Body of pancreas (tissue), 4 donors: ENCODE measurements at regions not wholly inside any gene's neighbourhood (a gene's known extent, or its start where the extent isn't known, plus 50 kb on each side); places are given as distances from the start of the nearest gene placed in this dataset.

Source experiments
- ATAC-seq: fragments of 150-250 bp; one replicate; pipeline ENCODE4 v1.9.1; 2016
- DNase-seq, 4 donors: peaks; one replicate each; pipeline ENCODE4 v3.0.0-alpha.2; 2019
- H3K27ac ChIP-seq, 4 donors: fragments of 200-600 bp; sonication (generic); 1 replicate in 3 of 4; 2 replicates in 1 of 4; pipeline versions ENCODE4 v1.5.1 to v1.6.1; 2016 to 2019; ENCODE audit warnings: mild to moderate bottlenecking in 1 of 4, mixed read lengths in 1 of 4, moderate library complexity in 1 of 4
- H3K27me3 ChIP-seq, 2 donors: fragments of 200-600 bp; sonication (generic); one replicate each; pipeline ENCODE4 v1.6.0; 2016; ENCODE audit warnings: mild to moderate bottlenecking in 1 of 2
- H3K36me3 ChIP-seq, 2 donors: fragments of 200-600 bp; sonication (generic); replicated peaks in 1 of 2; 2 replicates each; pipeline ENCODE4 v1.5.1; 2016; ENCODE audit warnings: low read depth in 2 of 2; ENCODE audit not compliant: insufficient read depth in 1 of 2
- H3K4me1 ChIP-seq: fragments of 200-600 bp; sonication (generic); one replicate; pipeline ENCODE4 v1.6.0; 2016
- H3K4me3 ChIP-seq, 2 donors: fragments of 200-600 bp; sonication (generic); 1 replicate in 1 of 2; 2 replicates in 1 of 2; pipeline ENCODE4 v1.5.1; 2016 to 2019
- H3K9me3 ChIP-seq, 3 donors: fragments of 200-600 bp; sonication (generic); 1 replicate in 2 of 3; 2 replicates in 1 of 3; pipeline ENCODE4 v1.5.1; 2016
- POLR2A ChIP-seq, 3 donors: fragments of 450-650 bp; IDR thresholded peaks; one replicate each; pipeline ENCODE4 v1.6.1; 2016; ENCODE audit warnings: antibody characterized with exemption in 3 of 3, mild to moderate bottlenecking in 2 of 3
- WGBS, 2 donors: methylation state at CpG; one replicate each; pipeline ENCODE4 v1.1.5; 2017; 5-methylcytosine and 5-hydroxymethylcytosine counted together
- intact Hi-C: fragments of 100-400 bp; cut with DNase I; formaldehyde crosslinking; loops from one replicate; pipeline ENCODE4 v1.15.1; 2023
- TF ChIP-seq, protein P1 (sequence below), 7 experiments: fragments of 450-650 bp in 4 of 7; fragments of 200-600 bp in 3 of 7; sonication (generic) in 3 of 7; IDR thresholded peaks; one replicate each; pipeline ENCODE4 v1.5.1; 2016 to 2019; ENCODE audit warnings: antibody characterized with exemption in 7 of 7

- Histone ChIP-seq H3K36me3 (no peaks in the 10 kb centered on the region), H3K27me3 (no peaks in the 10 kb centered on the region), H3K9me3 (no peaks in the 10 kb centered on the region), H3K4me3 (no peak overlapping the region), H3K27ac (no peak overlapping the region), H3K4me1 (no peaks in the 10 kb centered on the region)
- TF ChIP-seq, protein P1, sequence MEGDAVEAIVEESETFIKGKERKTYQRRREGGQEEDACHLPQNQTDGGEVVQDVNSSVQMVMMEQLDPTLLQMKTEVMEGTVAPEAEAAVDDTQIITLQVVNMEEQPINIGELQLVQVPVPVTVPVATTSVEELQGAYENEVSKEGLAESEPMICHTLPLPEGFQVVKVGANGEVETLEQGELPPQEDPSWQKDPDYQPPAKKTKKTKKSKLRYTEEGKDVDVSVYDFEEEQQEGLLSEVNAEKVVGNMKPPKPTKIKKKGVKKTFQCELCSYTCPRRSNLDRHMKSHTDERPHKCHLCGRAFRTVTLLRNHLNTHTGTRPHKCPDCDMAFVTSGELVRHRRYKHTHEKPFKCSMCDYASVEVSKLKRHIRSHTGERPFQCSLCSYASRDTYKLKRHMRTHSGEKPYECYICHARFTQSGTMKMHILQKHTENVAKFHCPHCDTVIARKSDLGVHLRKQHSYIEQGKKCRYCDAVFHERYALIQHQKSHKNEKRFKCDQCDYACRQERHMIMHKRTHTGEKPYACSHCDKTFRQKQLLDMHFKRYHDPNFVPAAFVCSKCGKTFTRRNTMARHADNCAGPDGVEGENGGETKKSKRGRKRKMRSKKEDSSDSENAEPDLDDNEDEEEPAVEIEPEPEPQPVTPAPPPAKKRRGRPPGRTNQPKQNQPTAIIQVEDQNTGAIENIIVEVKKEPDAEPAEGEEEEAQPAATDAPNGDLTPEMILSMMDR (IDR thresholded peaks at IDR 0.05): no peak
- no peak for TF ChIP-seq POLR2A (IDR thresholded peaks at IDR 0.05)
- 48 to 50% methylated on average over 2 to 3 of the region's 3 CpGs for WGBS, 2 donors
- no peak for ATAC-seq
- intact Hi-C loops: no loop called here
- DNase-seq: no peak
Measured at GRCh38 chr4:31946456-31946855, 1226.3 kb downstream of the PCDH7 start.

GRCh38 chr4:31947101-31947500, 1226.9 kb downstream of the PCDH7 start:
- no peaks in the 10 kb centered on the region for H3K36me3 ChIP-seq
- no peak overlapping the region for H3K4me3 ChIP-seq
- no peak overlapping the region for H3K27ac ChIP-seq
- no peak for TF ChIP-seq POLR2A (IDR thresholded peaks at IDR 0.05)
- TF ChIP-seq, protein P1 (IDR thresholded peaks at IDR 0.05): no peak
- ATAC-seq (no peak), DNase-seq (no peak)
- WGBS, 2 donors: 62 to 65% methylated on average over 1 of the region's 1 CpG
- intact Hi-C loops: no loop called here
- no peaks in the 10 kb centered on the region for H3K9me3 ChIP-seq
- H3K4me1 ChIP-seq: no peaks in the 10 kb centered on the region
- no peaks in the 10 kb centered on the region for H3K27me3 ChIP-seq

- intact Hi-C loops: no loop called here
- no peak for TF ChIP-seq POLR2A (IDR thresholded peaks at IDR 0.05)
- TF ChIP-seq, protein P1 (IDR thresholded peaks at IDR 0.05): no peak
- DNase-seq (no peak), ATAC-seq (no peak)
- no peak overlapping the region for H3K27ac ChIP-seq
- no peaks in the 10 kb centered on the region for H3K9me3 ChIP-seq
- H3K27me3 ChIP-seq: no peaks in the 10 kb centered on the region
- H3K4me1 ChIP-seq: no peaks in the 10 kb centered on the region
- no peak overlapping the region for H3K4me3 ChIP-seq
- WGBS, 2 donors: 54 to 67% methylated on average over 5 of the region's 5 CpGs
- H3K36me3 ChIP-seq: no peaks in the 10 kb centered on the region
Measured at GRCh38 chr4:31949045-31949444, 1228.9 kb downstream of the PCDH7 start.

DNA sequence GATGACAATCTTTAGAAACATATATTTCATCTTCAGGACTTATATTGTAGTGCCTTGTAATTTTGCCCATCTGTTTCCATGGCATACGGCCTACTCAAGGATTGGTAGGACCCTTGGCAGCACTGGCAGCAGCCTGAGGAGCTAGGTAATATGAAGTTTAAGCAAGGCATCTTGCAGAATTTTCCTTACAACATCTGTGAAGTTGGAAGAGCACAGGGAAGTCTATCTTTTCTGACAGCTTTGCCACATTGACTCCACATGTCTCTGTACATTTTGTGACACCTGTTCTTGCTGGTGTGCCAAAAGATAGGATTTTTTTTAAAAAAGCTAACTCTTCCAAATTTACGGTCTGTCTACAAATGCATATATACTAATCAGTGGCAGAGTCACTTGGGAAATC, 1235.2 kb downstream of the PCDH7 start:
- no peaks in the 10 kb centered on the region for H3K4me1 ChIP-seq
- TF ChIP-seq, protein P1 (IDR thresholded peaks at IDR 0.05): no peak
- TF ChIP-seq POLR2A (IDR thresholded peaks at IDR 0.05): no peak
- WGBS, 2 donors: 43 to 45% methylated on average over 2 of the region's 2 CpGs
- no peaks in the 10 kb centered on the region for H3K9me3 ChIP-seq
- no peak overlapping the region for H3K27ac ChIP-seq
- ATAC-seq (no peak), DNase-seq (no peak)
- H3K4me3 ChIP-seq: no peak overlapping the region
- H3K27me3 ChIP-seq: no peaks in the 10 kb centered on the region
- H3K36me3 ChIP-seq: no peaks in the 10 kb centered on the region
- intact Hi-C loops: no loop called here

DNA sequence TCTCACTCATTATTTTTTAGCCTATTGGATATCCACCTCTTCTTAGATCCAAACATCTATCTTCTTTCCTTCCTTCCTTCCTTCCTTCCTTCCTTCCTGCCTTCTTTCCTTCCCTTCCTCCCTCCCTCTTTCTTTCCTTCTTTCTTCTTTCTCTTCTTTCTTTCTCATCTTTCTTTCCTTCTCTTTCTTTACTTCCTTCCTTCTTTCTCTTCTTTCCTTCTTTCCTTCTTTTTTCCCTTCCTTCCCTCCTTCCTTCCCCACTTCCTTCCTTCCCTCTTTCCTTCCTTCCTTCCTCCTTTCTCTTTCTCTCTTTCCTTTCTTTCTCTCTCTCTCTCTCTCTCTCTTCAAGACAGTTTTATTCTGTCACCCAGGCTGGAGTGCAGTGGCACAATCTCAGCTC, 1239.8 kb downstream of the PCDH7 start:
- Histone ChIP-seq H3K36me3 (no peaks in the 10 kb centered on the region), H3K27me3 (no peaks in the 10 kb centered on the region), H3K4me1 (no peaks in the 10 kb centered on the region), H3K9me3 (no peaks in the 10 kb centered on the region), H3K4me3 (no peak overlapping the region), H3K27ac (no peak overlapping the region)
- intact Hi-C loops: no loop called here
- DNase-seq (no peak), ATAC-seq (no peak)
- no peak for TF ChIP-seq POLR2A (IDR thresholded peaks at IDR 0.05)
- TF ChIP-seq, protein P1 (IDR thresholded peaks at IDR 0.05): no peak
